HG02970 (cell line): ENCODE measurements at regions not wholly inside any gene's neighbourhood (a gene's known extent, or its start where the extent isn't known, plus 50 kb on each side); places are given as distances from the start of the nearest gene placed in this dataset.
"Not testable (repeated sequence)": the region's sequence is repeated elsewhere in the genome, so short reads cannot be mapped to it uniquely, and the experiment has no call there.

ENCODE experiments used
- ATAC-seq: cut with Tn5 transposase; IDR thresholded peaks from one replicate; pipeline ENCODE4 v1.9.1; 2021; ENCODE audit warnings: mild to moderate bottlenecking, moderate library complexity, moderate number of reproducible peaks; ENCODE audit not compliant: unreplicated experiment, low FRiP score

GRCh38 chr18:1036926-1037325 is 132.3 kb downstream of the ADCYAP1 start:
- ATAC-seq: no peak

GRCh38 chr18:1037776-1038175 is 133.1 kb downstream of the ADCYAP1 start:
- no peak for ATAC-seq

- no peak for ATAC-seq
Measured at GRCh38 chr18:1039421-1039820, 134.8 kb downstream of the ADCYAP1 start.

GRCh38 chr18:1043039-1043438 is 138.4 kb downstream of the ADCYAP1 start:
- ATAC-seq: not testable (repeated sequence)

GRCh38 chr18:1045658-1046057 is 141.0 kb downstream of the ADCYAP1 start:
- no peak for ATAC-seq

- ATAC-seq: no peak
Measured at GRCh38 chr18:1047406-1047805, 142.7 kb downstream of the ADCYAP1 start.

GRCh38 chr18:1048032-1048431 is 143.4 kb downstream of the ADCYAP1 start:
- ATAC-seq: no peak

- ATAC-seq: no peak
Measured at GRCh38 chr18:1049173-1049572, 144.5 kb downstream of the ADCYAP1 start.

- ATAC-seq: no peak
Measured at GRCh38 chr18:1050012-1050657, 145.5 kb downstream of the ADCYAP1 start.

- no peak for ATAC-seq
Measured at GRCh38 chr18:1052301-1052700, 147.6 kb downstream of the ADCYAP1 start.

- ATAC-seq: no peak
Measured at GRCh38 chr18:1053331-1054315, 149.0 kb downstream of the ADCYAP1 start.

GRCh38 chr18:1056404-1056803 is 151.7 kb downstream of the ADCYAP1 start:
- ATAC-seq: no peak

- no peak for ATAC-seq
Measured at GRCh38 chr18:1057367-1057766, 152.7 kb downstream of the ADCYAP1 start.

- ATAC-seq: no peak
Measured at GRCh38 chr18:1062588-1062987, 157.9 kb downstream of the ADCYAP1 start.

- no peak for ATAC-seq
Measured at GRCh38 chr18:1075322-1075721, 170.7 kb downstream of the ADCYAP1 start.

- no peak for ATAC-seq
Measured at GRCh38 chr18:1075876-1076275, 171.2 kb downstream of the ADCYAP1 start.

GRCh38 chr18:1078301-1078700 is 173.6 kb downstream of the ADCYAP1 start:
- no peak for ATAC-seq

GRCh38 chr18:1083675-1084074 is 179.0 kb downstream of the ADCYAP1 start:
- ATAC-seq: not testable (repeated sequence)

- no peak for ATAC-seq
Measured at GRCh38 chr18:1090758-1091157, 186.1 kb downstream of the ADCYAP1 start.

GRCh38 chr18:1092228-1092627 is 187.6 kb downstream of the ADCYAP1 start:
- ATAC-seq: no peak

GRCh38 chr18:1094409-1094808 is 189.7 kb downstream of the ADCYAP1 start:
- no peak for ATAC-seq
